Liver (tissue), 8 donors: ENCODE measurements at regions not wholly inside any gene's neighbourhood (a gene's known extent, or its start where the extent isn't known, plus 50 kb on each side); places are given as distances from the start of the nearest gene placed in this dataset.

Experiments used
- DNase-seq: peaks from one replicate; pipeline ENCODE4 v3.0.0-alpha.2; 2017; ENCODE audit warnings: low spot score
- H3K27ac ChIP-seq, 2 donors: one replicate each; pipeline ENCODE4 v1.7.0; 2013; ENCODE audit warnings: inconsistent platforms in 2 of 2, low read length in 2 of 2, control low read depth in 1 of 2, low read depth in 1 of 2, mild to moderate bottlenecking in 1 of 2
- H3K27me3 ChIP-seq, 4 donors: one replicate each; pipeline versions ENCODE4 v1.6.1 to v1.7.0; 2013; ENCODE audit warnings: low read length in 3 of 4, inconsistent platforms in 1 of 4, mild to moderate bottlenecking in 1 of 4, moderate library complexity in 1 of 4; ENCODE audit not compliant: control insufficient read depth in 4 of 4, insufficient read depth in 4 of 4
- H3K36me3 ChIP-seq, 4 donors: one replicate each; pipeline versions ENCODE4 v1.6.1 to v1.7.0; 2013; ENCODE audit warnings: low read length in 3 of 4, mild to moderate bottlenecking in 3 of 4, low read depth in 1 of 4, moderate library complexity in 1 of 4; ENCODE audit not compliant: control insufficient read depth in 4 of 4, insufficient read depth in 3 of 4
- H3K4me1 ChIP-seq, 4 donors: one replicate each; pipeline versions ENCODE4 v1.6.1 to v1.7.0; 2013; ENCODE audit warnings: low read length in 3 of 4, mild to moderate bottlenecking in 3 of 4, moderate library complexity in 1 of 4; ENCODE audit not compliant: control insufficient read depth in 4 of 4, insufficient read depth in 4 of 4
- H3K4me3 ChIP-seq, 3 donors: one replicate each; pipeline versions ENCODE4 v1.6.1 to v1.7.0; 2013; ENCODE audit warnings: low read length in 3 of 3, control low read depth in 1 of 3, low read depth in 1 of 3, mild to moderate bottlenecking in 1 of 3
- H3K9ac ChIP-seq, 2 donors: one replicate each; pipeline ENCODE4 v1.7.0; 2013; ENCODE audit warnings: low read length in 2 of 2, mild to moderate bottlenecking in 2 of 2, moderate library complexity in 2 of 2, control low read depth in 1 of 2, low read depth in 1 of 2
- H3K9me3 ChIP-seq, 4 donors: one replicate each; pipeline versions ENCODE4 v1.6.1 to v1.7.0; 2013; ENCODE audit warnings: low read length in 3 of 4; ENCODE audit not compliant: control insufficient read depth in 4 of 4
- CTCF ChIP-seq: fragments of 150-350 bp; IDR thresholded peaks from 2 replicates; pipeline ENCODE4 v1.5.1; 2017; ENCODE audit warnings: improper control_type of control experiment, low read depth, low read length; ENCODE audit not compliant: missing input control
- EGR1 ChIP-seq, 2 donors: IDR thresholded peaks; 2 replicates each; pipeline ENCODE4 v1.6.1; 2016 to 2018; ENCODE audit warnings: antibody characterized with exemption in 2 of 2, low read depth in 2 of 2
- FOXA1 ChIP-seq: IDR thresholded peaks from 2 replicates; pipeline ENCODE4 v1.6.1; 2016; ENCODE audit warnings: antibody characterized with exemption
- FOXA2 ChIP-seq: IDR thresholded peaks from 2 replicates; pipeline ENCODE4 v1.6.1; 2016; ENCODE audit warnings: antibody characterized with exemption
- GABPA ChIP-seq, 2 donors: IDR thresholded peaks in 1 of 2; conservative IDR thresholded peaks in 1 of 2; 2 replicates each; pipeline ENCODE4 v1.6.1; 2016; ENCODE audit warnings: antibody characterized with exemption in 2 of 2, mild to moderate bottlenecking in 1 of 2, moderate library complexity in 1 of 2
- HNF4A ChIP-seq, 2 donors: conservative IDR thresholded peaks; 2 replicates each; pipeline ENCODE4 v1.6.1; 2016; ENCODE audit warnings: antibody characterized with exemption in 2 of 2, mild to moderate bottlenecking in 2 of 2
- HNF4G ChIP-seq: IDR thresholded peaks from 2 replicates; pipeline ENCODE4 v1.6.1; 2016; ENCODE audit warnings: antibody characterized with exemption
- JUND ChIP-seq, 2 donors: IDR thresholded peaks; 2 replicates each; pipeline ENCODE4 v1.6.1; 2016; ENCODE audit warnings: antibody characterized with exemption in 2 of 2
- NR2F2 ChIP-seq: IDR thresholded peaks from 2 replicates; pipeline ENCODE4 v1.6.1; 2016; ENCODE audit warnings: antibody characterized with exemption
- RAD21 ChIP-seq, 2 donors: IDR thresholded peaks; 2 replicates each; pipeline ENCODE4 v1.6.1; 2016; ENCODE audit warnings: antibody characterized with exemption in 2 of 2, mild to moderate bottlenecking in 2 of 2
- REST ChIP-seq: IDR thresholded peaks from 2 replicates; pipeline ENCODE4 v1.6.1; 2016; ENCODE audit warnings: antibody characterized with exemption, mild to moderate bottlenecking
- RXRA ChIP-seq, 2 donors: IDR thresholded peaks; 2 replicates each; pipeline ENCODE4 v1.6.1; 2017 to 2018; ENCODE audit warnings: antibody characterized with exemption in 2 of 2, mild to moderate bottlenecking in 1 of 2
- SP1 ChIP-seq: IDR thresholded peaks from 2 replicates; pipeline ENCODE4 v1.6.1; 2018; ENCODE audit warnings: antibody characterized with exemption, mild to moderate bottlenecking
- TAF1 ChIP-seq: conservative IDR thresholded peaks from 2 replicates; pipeline ENCODE4 v1.6.1; 2016; ENCODE audit warnings: antibody characterized with exemption, mild to moderate bottlenecking
- YY1 ChIP-seq: IDR thresholded peaks from 2 replicates; pipeline ENCODE4 v1.6.1; 2016; ENCODE audit warnings: antibody characterized with exemption, mild to moderate bottlenecking
- ZBTB33 ChIP-seq: IDR thresholded peaks from 2 replicates; pipeline ENCODE4 v1.6.1; 2016; ENCODE audit warnings: antibody characterized with exemption
- WGBS: extraction: QIAGEN DNeasy Blood & Tissue Kit; methylation state at CpG from one replicate; pipeline ENCODE4 v1.1.7; 2013; 5-methylcytosine and 5-hydroxymethylcytosine counted together
- TF ChIP-seq, protein P1 (sequence below): IDR thresholded peaks from 2 replicates; pipeline ENCODE4 v1.6.1; 2016; ENCODE audit warnings: antibody characterized with exemption
- TF ChIP-seq, protein P2 (sequence below): IDR thresholded peaks from 2 replicates; pipeline ENCODE4 v1.6.1; 2016; ENCODE audit warnings: antibody characterized with exemption
- donor health status: healthy.
- donor health status: healthy.
- donor health status: healthy.
- donor health status: healthy.
- donor health status: healthy.

DNA sequence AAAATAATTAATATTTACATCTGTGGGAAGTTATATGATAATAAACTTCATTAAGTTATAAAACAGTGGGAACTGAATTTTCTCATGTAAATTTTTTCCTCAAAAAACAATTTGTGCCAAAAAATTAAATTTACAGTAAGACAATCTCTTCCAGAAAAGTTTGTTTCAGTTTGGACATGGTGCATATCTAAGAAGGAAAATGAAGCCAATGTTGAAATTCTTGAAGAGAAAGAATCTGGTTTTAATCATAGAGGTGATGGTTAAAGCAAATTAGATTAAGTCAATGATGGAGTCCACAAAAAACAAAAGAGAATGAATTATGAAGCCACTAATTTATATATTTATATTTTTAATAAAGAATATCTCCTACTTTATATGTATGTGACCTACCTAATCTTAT, 457.2 kb upstream of the SLITRK1 start:
- no peaks in the 10 kb centered on the region for H3K9me3 ChIP-seq
- no peaks in the 10 kb centered on the region for H3K27me3 ChIP-seq
- TF ChIP-seq JUND (IDR thresholded peaks at IDR 0.05), result no peak
- no peak for TF ChIP-seq FOXA2
- TF ChIP-seq FOXA1, result no peak
- TF ChIP-seq YY1, result no peak
- TF ChIP-seq, protein P1, sequence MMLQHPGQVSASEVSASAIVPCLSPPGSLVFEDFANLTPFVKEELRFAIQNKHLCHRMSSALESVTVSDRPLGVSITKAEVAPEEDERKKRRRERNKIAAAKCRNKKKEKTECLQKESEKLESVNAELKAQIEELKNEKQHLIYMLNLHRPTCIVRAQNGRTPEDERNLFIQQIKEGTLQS, result no peak
- TF ChIP-seq HNF4A (conservative IDR thresholded peaks at IDR 0.05), result no peak
- no peak for TF ChIP-seq HNF4G
- no peaks in the 10 kb centered on the region for H3K4me1 ChIP-seq
- H3K4me3 ChIP-seq, result no peak overlapping the region
- no peak overlapping the region for H3K9ac ChIP-seq
- no peak for DNase-seq
- no peak overlapping the region for H3K27ac ChIP-seq
- no peaks in the 10 kb centered on the region for H3K36me3 ChIP-seq

GRCh38 chr13:84332346-84332745, 450.1 kb upstream of the SLITRK1 start:
- TF ChIP-seq ZBTB33, result no peak
- TF ChIP-seq RXRA (IDR thresholded peaks at IDR 0.05), result no peak
- no peak for TF ChIP-seq SP1
- no peak for TF ChIP-seq FOXA1
- TF ChIP-seq YY1, result no peak
- no peak for TF ChIP-seq JUND (IDR thresholded peaks at IDR 0.05)
- no peak for TF ChIP-seq NR2F2
- TF ChIP-seq RAD21 (IDR thresholded peaks at IDR 0.05), result no peak
- TF ChIP-seq FOXA2, result no peak
- TF ChIP-seq GABPA (IDR thresholded peaks at IDR 0.05 in 1 of 2, conservative IDR thresholded peaks at IDR 0.05 in 1 of 2), result no peak
- no peak for TF ChIP-seq REST
- TF ChIP-seq, protein P2, sequence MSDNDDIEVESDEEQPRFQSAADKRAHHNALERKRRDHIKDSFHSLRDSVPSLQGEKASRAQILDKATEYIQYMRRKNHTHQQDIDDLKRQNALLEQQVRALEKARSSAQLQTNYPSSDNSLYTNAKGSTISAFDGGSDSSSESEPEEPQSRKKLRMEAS, result no peak
- no peak for TF ChIP-seq HNF4A (conservative IDR thresholded peaks at IDR 0.05)
- no peak for TF ChIP-seq CTCF
- TF ChIP-seq TAF1, result no peak
- TF ChIP-seq HNF4G, result no peak
- no peak for TF ChIP-seq EGR1 (IDR thresholded peaks at IDR 0.05; ENCODE audit: low read depth in 2 of 2)
- TF ChIP-seq, protein P1, result no peak
- WGBS, result 59% methylated on average over 2 of the region's 2 CpGs
- H3K9ac ChIP-seq, result no peak overlapping the region
- H3K27ac ChIP-seq, result no peak overlapping the region
- DNase-seq, result no peak
- no peaks in the 10 kb centered on the region for H3K36me3 ChIP-seq
- no peaks in the 10 kb centered on the region for H3K9me3 ChIP-seq
- H3K4me3 ChIP-seq, result no peak overlapping the region
- no peaks in the 10 kb centered on the region for H3K4me1 ChIP-seq
- H3K27me3 ChIP-seq, result no peaks in the 10 kb centered on the region
